HCT116 (cell line): ENCODE measurements at regions not wholly inside any gene's neighbourhood (a gene's known extent, or its start where the extent isn't known, plus 50 kb on each side); places are given as distances from the start of the nearest gene placed in this dataset.

Experiments
- ATAC-seq: fragments of 200-7000 bp; cut with Tn5 transposase; 2 replicates; pipeline ENCODE4 v1.9.1; 2020; ENCODE audit warnings: mild to moderate bottlenecking, moderate library complexity
- BruUV-seq: library from RNA; stranded (reverse); fragments of 400-500 nt; replicated peaks from 2 replicates; lab custom pipeline; 2021; lab: Mats Ljungman, UMichigan
- CTCF ChIA-PET: fragments of 300-600 bp; sonication (Branson Sonifier 250); formaldehyde crosslinking; loops from one replicate; lab custom pipeline; 2021; ENCODE audit warnings: antibody characterized with exemption; lab: Charles Lee
- POLR2A ChIA-PET: fragments of 300-600, 350-600 bp; sonication (Branson Sonifier 250); formaldehyde crosslinking; loops from one replicate; lab custom pipeline; 2021; ENCODE audit warnings: antibody characterized with exemption; lab: Charles Lee
- RAD21 ChIA-PET, 2 experiments: fragments of 300-600 bp; sonication (Branson Sonifier 250); formaldehyde crosslinking; loops; one replicate each; lab custom pipeline; 2023; ENCODE audit warnings: low total read pairs in 2 of 2; ENCODE audit not compliant: uncharacterized antibody in 2 of 2, unreplicated experiment in 2 of 2, low non-redundant PET in 1 of 2; lab: Charles Lee
- DNase-seq: peaks from one replicate; pipeline ENCODE4 v3.0.0-alpha.2; 2010; ENCODE audit warnings: low read depth, low spot score
- H2AFZ ChIP-seq: fragments of 200-600 bp; shearing (Covaris generic), sonication (generic); 2 replicates; pipeline ENCODE4 v1.6.1; 2017; ENCODE audit warnings: low read depth, mixed run types, mixed read lengths, antibody characterized with exemption, low read length; ENCODE audit not compliant: poor library complexity, severe bottlenecking
- H3K27ac ChIP-seq: 2 replicates; pipeline ENCODE4 v1.5.1; 2012; ENCODE audit warnings: low read depth, low read length
- H3K27me3 ChIP-seq: fragments of 200-600 bp; sonication (generic); 2 replicates; pipeline ENCODE4 v1.6.1; 2016; ENCODE audit warnings: mixed run types, low read length, mixed read lengths; ENCODE audit not compliant: insufficient read depth
- H3K36me3 ChIP-seq, 2 experiments: fragments of 200-500 bp in 1 of 2; fragments of 200-600 bp in 1 of 2; sonication (Bioruptor generic) in 1 of 2; sonication (generic) in 1 of 2; 2 replicates each; pipeline versions ENCODE4 v1.5.1 to v1.6.1; 2014 to 2016; ENCODE audit warnings: low read length in 2 of 2, inconsistent platforms in 1 of 2, mixed read lengths in 1 of 2, mixed run types in 1 of 2; ENCODE audit not compliant: insufficient read depth in 2 of 2, control insufficient read depth in 1 of 2
- H3K4me1 ChIP-seq, 2 experiments: fragments of 200-600 bp in 1 of 2; sonication (generic) in 1 of 2; 2 replicates each; pipeline versions ENCODE4 v1.5.1 to v1.6.1; 2012 to 2017; ENCODE audit warnings: low read length in 2 of 2, inconsistent platforms in 1 of 2, mild to moderate bottlenecking in 1 of 2, mixed read lengths in 1 of 2, mixed run types in 1 of 2, moderate library complexity in 1 of 2; ENCODE audit not compliant: insufficient read depth in 2 of 2, control insufficient read depth in 1 of 2
- H3K4me2 ChIP-seq: fragments of 200-600 bp; sonication (generic); 2 replicates; pipeline ENCODE4 v1.6.1; 2017; ENCODE audit warnings: mixed run types, low read length, mixed read lengths
- H3K4me3 ChIP-seq, 2 experiments: fragments of 200-600 bp in 1 of 2; sonication (generic) in 1 of 2; replicated peaks in 1 of 2; 2 replicates each; pipeline ENCODE4 v1.5.1; 2011 to 2016; ENCODE audit warnings: low read length in 2 of 2, control low read depth in 1 of 2, low read depth in 1 of 2, mild to moderate bottlenecking in 1 of 2, mixed read lengths in 1 of 2, mixed run types in 1 of 2
- H3K79me2 ChIP-seq: fragments of 200-600 bp; sonication (generic); 2 replicates; pipeline ENCODE4 v1.6.1; 2017; ENCODE audit warnings: mild to moderate bottlenecking, mixed run types, low read length, moderate library complexity, mixed read lengths; ENCODE audit not compliant: insufficient read depth
- H3K9ac ChIP-seq: fragments of 200-600 bp; sonication (generic); 2 replicates; pipeline ENCODE4 v1.6.1; 2016; ENCODE audit warnings: low read length, mixed read lengths
- H3K9me2 ChIP-seq: fragments of 200-600 bp; sonication (generic), shearing (Covaris generic); 2 replicates; pipeline ENCODE4 v1.6.1; 2017; ENCODE audit warnings: mixed run types, mild to moderate bottlenecking, moderate library complexity; ENCODE audit not compliant: insufficient read depth
- H3K9me3 ChIP-seq, 2 experiments: fragments of 200-500 bp in 1 of 2; fragments of 200-600 bp in 1 of 2; sonication (Bioruptor generic) in 1 of 2; sonication (generic) in 1 of 2; 2 replicates each; pipeline ENCODE4 v1.6.1; 2014 to 2017; ENCODE audit warnings: low read length in 2 of 2, mixed read lengths in 2 of 2, inconsistent platforms in 1 of 2, low read depth in 1 of 2, mild to moderate bottlenecking in 1 of 2, mixed run types in 1 of 2, moderate library complexity in 1 of 2; ENCODE audit not compliant: control insufficient read depth in 1 of 2, insufficient read depth in 1 of 2
- H4K20me1 ChIP-seq: fragments of 200-600 bp; sonication (generic), shearing (Covaris generic); 2 replicates; pipeline ENCODE4 v1.6.1; 2017; ENCODE audit warnings: mixed run types, mild to moderate bottlenecking, moderate library complexity; ENCODE audit not compliant: insufficient read depth
- ATF3 ChIP-seq: IDR thresholded peaks from 2 replicates; pipeline ENCODE4 v1.6.1; 2012
- CEBPB ChIP-seq: IDR thresholded peaks from 2 replicates; pipeline ENCODE4 v1.6.1; 2012; ENCODE audit warnings: low read depth
- CTCF ChIP-seq, 3 experiments: fragments of 200-600 bp in 1 of 3; sonication (generic) in 1 of 3; IDR thresholded peaks in 2 of 3; conservative IDR thresholded peaks in 1 of 3; 2 replicates each; pipeline ENCODE4 v1.5.1; 2012 to 2017; ENCODE audit warnings: low read depth in 2 of 3, low read length in 2 of 3, antibody characterized with exemption in 1 of 3, borderline replicate concordance in 1 of 3, control low read depth in 1 of 3, mild to moderate bottlenecking in 1 of 3, mixed read lengths in 1 of 3, mixed run types in 1 of 3, moderate library complexity in 1 of 3; ENCODE audit not compliant: insufficient read depth in 1 of 3
- ELF1 ChIP-seq: IDR thresholded peaks from 2 replicates; pipeline ENCODE4 v1.6.1; 2012; ENCODE audit warnings: low read depth, borderline replicate concordance
- EZH2 ChIP-seq: fragments of 200-600 bp; sonication (generic); IDR thresholded peaks from 2 replicates; pipeline ENCODE4 v1.6.1; 2017; ENCODE audit warnings: antibody characterized with exemption, mixed run types
- JUND ChIP-seq: IDR thresholded peaks from 2 replicates; pipeline ENCODE4 v1.6.1; 2012
- MAX ChIP-seq: IDR thresholded peaks from 2 replicates; pipeline ENCODE4 v1.6.1; 2012
- POLR2A ChIP-seq: IDR thresholded peaks from 2 replicates; pipeline ENCODE4 v1.7.0; 2011; ENCODE audit warnings: borderline replicate concordance; ENCODE audit not compliant: insufficient read depth, insufficient read length; ENCODE audit errors: extremely low read depth
- POLR2AphosphoS5 ChIP-seq: IDR thresholded peaks from 2 replicates; pipeline ENCODE4 v1.6.1; 2011; ENCODE audit warnings: mild to moderate bottlenecking, low read depth, low read length, moderate library complexity
- RAD21 ChIP-seq: IDR thresholded peaks from 2 replicates; pipeline ENCODE4 v1.6.1; 2012; ENCODE audit warnings: low read depth, mild to moderate bottlenecking
- SP1 ChIP-seq: IDR thresholded peaks from 2 replicates; pipeline ENCODE4 v1.6.1; 2012; ENCODE audit warnings: low read depth
- SRF ChIP-seq: IDR thresholded peaks from 2 replicates; pipeline ENCODE4 v1.6.1; 2012; ENCODE audit warnings: low read depth
- YY1 ChIP-seq: IDR thresholded peaks from 2 replicates; pipeline ENCODE4 v1.6.1; 2011; ENCODE audit warnings: low read length, low read depth, moderate library complexity, mild to moderate bottlenecking; ENCODE audit not compliant: insufficient replicate concordance; ENCODE audit errors: extremely low read depth
- ZBTB33 ChIP-seq: IDR thresholded peaks from 2 replicates; pipeline ENCODE4 v1.6.1; 2011; ENCODE audit warnings: mild to moderate bottlenecking, low read length, moderate library complexity; ENCODE audit not compliant: insufficient replicate concordance; ENCODE audit errors: extremely low read depth
- ZNF274 ChIP-seq: fragments of 200-500 bp; sonication (Bioruptor generic); IDR thresholded peaks from 2 replicates; pipeline ENCODE4 v1.6.1; 2014; ENCODE audit warnings: mild to moderate bottlenecking, low read depth, low read length, inconsistent platforms
- intact Hi-C: fragments of 100-400 bp; cut with micrococcal nuclease; formaldehyde crosslinking; loops from 2 replicates; pipeline ENCODE4 v1.10.0; 2022

- Histone ChIP-seq H4K20me1 (no peaks in the 10 kb centered on the region), H3K4me1 (no peaks in the 10 kb centered on the region), H3K27ac (no peak overlapping the region), H2AFZ (no peak overlapping the region), H3K9me2 (no peaks in the 10 kb centered on the region), H3K4me3 (no peak overlapping the region), H3K79me2 (no peaks in the 10 kb centered on the region), H3K9ac (no peak overlapping the region), H3K4me2 (no peak overlapping the region), H3K27me3 (no peaks in the 10 kb centered on the region), H3K36me3 (no peaks in the 10 kb centered on the region), H3K9me3 (no peaks in the 10 kb centered on the region)
- TF ChIP-seq CEBPB (no peak), POLR2A (no peak), ELF1 (no peak), ZNF274 (no peak), YY1 (no peak), SRF (no peak), SP1 (no peak)
- RAD21 ChIA-PET: no interaction called here
- ATAC-seq (no peak), DNase-seq (no peak)
- BruUV-seq: no TSS peak
- CTCF ChIA-PET: no interaction called here
- intact Hi-C loops: no loop called here
- POLR2A ChIA-PET: no interaction called here
Measured at GRCh38 chr12:84128117-84128991, 784.2 kb downstream of the SLC6A15 start.

- no peaks in the 10 kb centered on the region for H3K36me3 ChIP-seq
- no peak overlapping the region for H3K4me2 ChIP-seq
- no peak overlapping the region for H3K4me3 ChIP-seq
- no peak overlapping the region for H3K27ac ChIP-seq
- no peaks in the 10 kb centered on the region for H3K4me1 ChIP-seq
- BruUV-seq: no TSS peak
- no peak overlapping the region for H3K9ac ChIP-seq
- H3K27me3 ChIP-seq: no peaks in the 10 kb centered on the region
- H3K79me2 ChIP-seq: no peaks in the 10 kb centered on the region
- H4K20me1 ChIP-seq: no peaks in the 10 kb centered on the region
- no peaks in the 10 kb centered on the region for H3K9me3 ChIP-seq
- H2AFZ ChIP-seq: peak overlapping the region; percentile 13
- ChIA-PET POLR2A (no interaction called here), CTCF (no interaction called here), RAD21 (no interaction called here)
- no peak for ATAC-seq
- no peak for DNase-seq
- intact Hi-C loops: no loop called here
- no peaks in the 10 kb centered on the region for H3K9me2 ChIP-seq
- TF ChIP-seq CTCF (IDR thresholded peaks at IDR 0.05 in 2 of 3, conservative IDR thresholded peaks at IDR 0.05 in 1 of 3; ENCODE audit: borderline replicate concordance in 1 of 3, insufficient read depth in 1 of 3, low read depth in 2 of 3, low read length in 2 of 3) (no peak), JUND (no peak), POLR2AphosphoS5 (no peak), ATF3 (no peak), CEBPB (no peak), ZBTB33 (no peak), RAD21 (no peak), MAX (no peak), SP1 (no peak), EZH2 (no peak)
Measured at GRCh38 chr12:84124211-84124610, 788.4 kb downstream of the SLC6A15 start.
